ENCODE measurements at regions not wholly inside any gene's neighbourhood (a gene's known extent, or its start where the extent isn't known, plus 50 kb on each side); places are given as distances from the start of the nearest gene placed in this dataset.

DNA sequence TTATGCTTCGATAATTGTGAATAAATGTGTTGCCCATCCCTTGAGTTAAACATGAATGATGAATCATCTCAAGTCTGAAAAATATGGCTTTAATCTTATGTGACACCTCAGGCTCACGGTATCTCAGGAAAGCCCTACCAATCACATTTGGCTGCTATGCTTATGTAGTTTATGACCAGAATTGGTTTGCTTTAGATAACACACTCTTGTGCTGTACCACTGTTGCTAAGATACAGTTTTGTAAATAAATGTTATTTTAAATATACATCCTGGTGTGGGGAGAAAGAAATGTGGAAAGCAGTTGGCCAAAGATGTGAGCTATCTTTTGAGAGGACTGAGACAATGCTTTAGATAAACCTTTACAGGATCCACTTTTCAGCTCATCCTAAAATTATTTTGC, 63.2 kb downstream of the NPY1R start:
- TF ChIP-seq, protein P1, sequence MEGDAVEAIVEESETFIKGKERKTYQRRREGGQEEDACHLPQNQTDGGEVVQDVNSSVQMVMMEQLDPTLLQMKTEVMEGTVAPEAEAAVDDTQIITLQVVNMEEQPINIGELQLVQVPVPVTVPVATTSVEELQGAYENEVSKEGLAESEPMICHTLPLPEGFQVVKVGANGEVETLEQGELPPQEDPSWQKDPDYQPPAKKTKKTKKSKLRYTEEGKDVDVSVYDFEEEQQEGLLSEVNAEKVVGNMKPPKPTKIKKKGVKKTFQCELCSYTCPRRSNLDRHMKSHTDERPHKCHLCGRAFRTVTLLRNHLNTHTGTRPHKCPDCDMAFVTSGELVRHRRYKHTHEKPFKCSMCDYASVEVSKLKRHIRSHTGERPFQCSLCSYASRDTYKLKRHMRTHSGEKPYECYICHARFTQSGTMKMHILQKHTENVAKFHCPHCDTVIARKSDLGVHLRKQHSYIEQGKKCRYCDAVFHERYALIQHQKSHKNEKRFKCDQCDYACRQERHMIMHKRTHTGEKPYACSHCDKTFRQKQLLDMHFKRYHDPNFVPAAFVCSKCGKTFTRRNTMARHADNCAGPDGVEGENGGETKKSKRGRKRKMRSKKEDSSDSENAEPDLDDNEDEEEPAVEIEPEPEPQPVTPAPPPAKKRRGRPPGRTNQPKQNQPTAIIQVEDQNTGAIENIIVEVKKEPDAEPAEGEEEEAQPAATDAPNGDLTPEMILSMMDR (IDR thresholded peaks at IDR 0.05; ENCODE audit: low read length) = no peak
- no peak for TF ChIP-seq EZH2 (IDR thresholded peaks at IDR 0.05; ENCODE audit: borderline replicate concordance, low read length)

All from OCI-LY1 (cell line).